ENCODE measurements at regions not wholly inside any gene's neighbourhood (a gene's known extent, or its start where the extent isn't known, plus 50 kb on each side); places are given as distances from the start of the nearest gene placed in this dataset.

DNA sequence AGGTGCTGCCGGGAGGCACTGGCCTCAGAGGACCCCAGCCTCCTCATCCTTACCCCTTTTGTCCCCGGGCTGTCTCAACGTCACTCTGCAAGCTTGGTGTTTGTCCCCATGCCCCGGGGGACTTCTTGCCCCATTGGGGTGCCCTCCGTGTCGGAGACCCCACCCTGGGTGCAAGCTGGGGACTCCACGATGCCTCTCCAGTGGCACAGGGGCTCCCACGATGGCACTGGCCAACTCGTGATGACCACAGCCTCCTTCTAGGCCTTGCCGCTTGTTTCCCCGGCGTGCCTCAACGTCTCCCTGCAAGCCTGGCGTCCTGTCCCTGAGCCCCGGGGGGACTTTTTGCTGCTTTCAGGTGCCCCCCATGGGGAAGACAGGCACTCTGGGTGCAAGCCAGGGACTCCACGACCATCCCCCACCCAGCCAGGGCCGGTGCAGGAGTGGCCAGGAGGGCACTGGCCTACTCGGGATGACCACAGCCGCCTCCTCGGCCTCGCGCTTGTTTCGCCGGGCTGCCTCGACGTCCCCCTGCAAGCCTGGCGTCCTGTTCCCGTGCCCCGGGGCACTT lies 237.0 kb downstream of the TUBA3C start:
- TF ChIP-seq ZNF747 (tag by site-specific recombination; IDR thresholded peaks at IDR 0.05) (no peak), ZNF544 (tag by site-specific recombination; IDR thresholded peaks at IDR 0.05) (no peak), ZEB2 (tag by site-specific recombination; IDR thresholded peaks at IDR 0.05) (no peak), ZNF777 (tag by site-specific recombination; IDR thresholded peaks at IDR 0.05; ENCODE audit: borderline replicate concordance) (no peak), ZXDB (tag by site-specific recombination; IDR thresholded peaks at IDR 0.05) (no peak), ZNF571 (tag by site-specific recombination; IDR thresholded peaks at IDR 0.05) (no peak), ZNF670 (tag by site-specific recombination; IDR thresholded peaks at IDR 0.05; ENCODE audit: low read depth) (no peak), ZNF302 (tag by site-specific recombination; IDR thresholded peaks at IDR 0.05; ENCODE audit: low read depth) (no peak), ZNF530 (tag by site-specific recombination; IDR thresholded peaks at IDR 0.05; ENCODE audit: low read depth) (no peak), ZSCAN23 (tag by site-specific recombination; IDR thresholded peaks at IDR 0.05) (no peak)
- TF ChIP-seq, protein P1, sequence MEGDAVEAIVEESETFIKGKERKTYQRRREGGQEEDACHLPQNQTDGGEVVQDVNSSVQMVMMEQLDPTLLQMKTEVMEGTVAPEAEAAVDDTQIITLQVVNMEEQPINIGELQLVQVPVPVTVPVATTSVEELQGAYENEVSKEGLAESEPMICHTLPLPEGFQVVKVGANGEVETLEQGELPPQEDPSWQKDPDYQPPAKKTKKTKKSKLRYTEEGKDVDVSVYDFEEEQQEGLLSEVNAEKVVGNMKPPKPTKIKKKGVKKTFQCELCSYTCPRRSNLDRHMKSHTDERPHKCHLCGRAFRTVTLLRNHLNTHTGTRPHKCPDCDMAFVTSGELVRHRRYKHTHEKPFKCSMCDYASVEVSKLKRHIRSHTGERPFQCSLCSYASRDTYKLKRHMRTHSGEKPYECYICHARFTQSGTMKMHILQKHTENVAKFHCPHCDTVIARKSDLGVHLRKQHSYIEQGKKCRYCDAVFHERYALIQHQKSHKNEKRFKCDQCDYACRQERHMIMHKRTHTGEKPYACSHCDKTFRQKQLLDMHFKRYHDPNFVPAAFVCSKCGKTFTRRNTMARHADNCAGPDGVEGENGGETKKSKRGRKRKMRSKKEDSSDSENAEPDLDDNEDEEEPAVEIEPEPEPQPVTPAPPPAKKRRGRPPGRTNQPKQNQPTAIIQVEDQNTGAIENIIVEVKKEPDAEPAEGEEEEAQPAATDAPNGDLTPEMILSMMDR (tag by site-specific recombination; IDR thresholded peaks at IDR 0.05), result no peak
- TF ChIP-seq, protein P2, sequence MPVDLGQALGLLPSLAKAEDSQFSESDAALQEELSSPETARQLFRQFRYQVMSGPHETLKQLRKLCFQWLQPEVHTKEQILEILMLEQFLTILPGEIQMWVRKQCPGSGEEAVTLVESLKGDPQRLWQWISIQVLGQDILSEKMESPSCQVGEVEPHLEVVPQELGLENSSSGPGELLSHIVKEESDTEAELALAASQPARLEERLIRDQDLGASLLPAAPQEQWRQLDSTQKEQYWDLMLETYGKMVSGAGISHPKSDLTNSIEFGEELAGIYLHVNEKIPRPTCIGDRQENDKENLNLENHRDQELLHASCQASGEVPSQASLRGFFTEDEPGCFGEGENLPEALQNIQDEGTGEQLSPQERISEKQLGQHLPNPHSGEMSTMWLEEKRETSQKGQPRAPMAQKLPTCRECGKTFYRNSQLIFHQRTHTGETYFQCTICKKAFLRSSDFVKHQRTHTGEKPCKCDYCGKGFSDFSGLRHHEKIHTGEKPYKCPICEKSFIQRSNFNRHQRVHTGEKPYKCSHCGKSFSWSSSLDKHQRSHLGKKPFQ (tag by site-specific recombination; IDR thresholded peaks at IDR 0.05), result no peak
- TF ChIP-seq, protein P3, sequence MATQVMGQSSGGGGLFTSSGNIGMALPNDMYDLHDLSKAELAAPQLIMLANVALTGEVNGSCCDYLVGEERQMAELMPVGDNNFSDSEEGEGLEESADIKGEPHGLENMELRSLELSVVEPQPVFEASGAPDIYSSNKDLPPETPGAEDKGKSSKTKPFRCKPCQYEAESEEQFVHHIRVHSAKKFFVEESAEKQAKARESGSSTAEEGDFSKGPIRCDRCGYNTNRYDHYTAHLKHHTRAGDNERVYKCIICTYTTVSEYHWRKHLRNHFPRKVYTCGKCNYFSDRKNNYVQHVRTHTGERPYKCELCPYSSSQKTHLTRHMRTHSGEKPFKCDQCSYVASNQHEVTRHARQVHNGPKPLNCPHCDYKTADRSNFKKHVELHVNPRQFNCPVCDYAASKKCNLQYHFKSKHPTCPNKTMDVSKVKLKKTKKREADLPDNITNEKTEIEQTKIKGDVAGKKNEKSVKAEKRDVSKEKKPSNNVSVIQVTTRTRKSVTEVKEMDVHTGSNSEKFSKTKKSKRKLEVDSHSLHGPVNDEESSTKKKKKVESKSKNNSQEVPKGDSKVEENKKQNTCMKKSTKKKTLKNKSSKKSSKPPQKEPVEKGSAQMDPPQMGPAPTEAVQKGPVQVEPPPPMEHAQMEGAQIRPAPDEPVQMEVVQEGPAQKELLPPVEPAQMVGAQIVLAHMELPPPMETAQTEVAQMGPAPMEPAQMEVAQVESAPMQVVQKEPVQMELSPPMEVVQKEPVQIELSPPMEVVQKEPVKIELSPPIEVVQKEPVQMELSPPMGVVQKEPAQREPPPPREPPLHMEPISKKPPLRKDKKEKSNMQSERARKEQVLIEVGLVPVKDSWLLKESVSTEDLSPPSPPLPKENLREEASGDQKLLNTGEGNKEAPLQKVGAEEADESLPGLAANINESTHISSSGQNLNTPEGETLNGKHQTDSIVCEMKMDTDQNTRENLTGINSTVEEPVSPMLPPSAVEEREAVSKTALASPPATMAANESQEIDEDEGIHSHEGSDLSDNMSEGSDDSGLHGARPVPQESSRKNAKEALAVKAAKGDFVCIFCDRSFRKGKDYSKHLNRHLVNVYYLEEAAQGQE (tag by site-specific recombination; IDR thresholded peaks at IDR 0.05), result no peak

Measured in HEK293 (cell line).